GM18858 (cell line): ENCODE measurements at regions not wholly inside any gene's neighbourhood (a gene's known extent, or its start where the extent isn't known, plus 50 kb on each side); places are given as distances from the start of the nearest gene placed in this dataset.

Source experiments
- ATAC-seq: cut with Tn5 transposase; IDR thresholded peaks from one replicate; pipeline ENCODE4 v1.9.1; 2021; ENCODE audit not compliant: unreplicated experiment

DNA sequence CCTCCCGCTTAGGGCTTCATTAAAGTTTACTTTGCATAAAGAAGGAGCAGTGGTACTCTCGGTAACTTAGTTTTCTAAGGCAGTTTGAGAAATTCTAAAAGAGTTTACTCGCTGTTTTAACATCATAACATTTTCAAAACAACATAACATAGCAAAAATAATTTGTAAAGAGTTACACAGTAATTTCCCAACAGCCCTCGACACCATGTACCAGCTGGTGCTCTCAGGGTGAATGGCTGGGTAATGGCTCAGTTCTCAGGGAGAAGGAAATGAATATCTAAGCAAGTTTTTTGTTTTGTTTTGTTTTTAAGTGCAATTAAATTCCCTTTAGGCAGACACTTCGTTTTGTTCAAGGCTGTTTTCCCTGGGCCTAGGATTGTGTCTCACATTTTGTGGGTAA, 435.3 kb downstream of the C4orf33 start:
- ATAC-seq: no peak

DNA sequence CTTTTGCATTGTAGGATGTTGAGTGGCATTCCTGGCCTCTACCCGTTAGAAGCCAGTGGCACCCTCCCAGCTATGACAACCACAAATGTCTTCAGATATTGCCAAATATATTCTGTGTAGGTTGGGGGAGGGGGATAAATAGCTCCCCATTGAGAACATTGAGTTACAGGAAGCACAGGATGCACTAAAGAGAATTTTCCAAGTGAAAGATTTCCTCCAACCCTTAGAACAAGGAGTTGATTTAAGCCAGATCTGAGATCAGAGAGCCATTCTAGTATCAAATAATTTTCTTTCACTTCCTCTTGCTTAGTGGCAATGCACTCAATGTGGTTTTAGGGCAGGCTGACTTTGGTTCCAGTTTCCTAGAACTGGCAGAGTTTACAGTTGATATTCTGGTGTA, 436.6 kb downstream of the C4orf33 start:
- peak; percentile 85 for ATAC-seq

- no peak for ATAC-seq
Observed at GRCh38 chr4:129543299-129543698, 447.3 kb downstream of the C4orf33 start.

DNA sequence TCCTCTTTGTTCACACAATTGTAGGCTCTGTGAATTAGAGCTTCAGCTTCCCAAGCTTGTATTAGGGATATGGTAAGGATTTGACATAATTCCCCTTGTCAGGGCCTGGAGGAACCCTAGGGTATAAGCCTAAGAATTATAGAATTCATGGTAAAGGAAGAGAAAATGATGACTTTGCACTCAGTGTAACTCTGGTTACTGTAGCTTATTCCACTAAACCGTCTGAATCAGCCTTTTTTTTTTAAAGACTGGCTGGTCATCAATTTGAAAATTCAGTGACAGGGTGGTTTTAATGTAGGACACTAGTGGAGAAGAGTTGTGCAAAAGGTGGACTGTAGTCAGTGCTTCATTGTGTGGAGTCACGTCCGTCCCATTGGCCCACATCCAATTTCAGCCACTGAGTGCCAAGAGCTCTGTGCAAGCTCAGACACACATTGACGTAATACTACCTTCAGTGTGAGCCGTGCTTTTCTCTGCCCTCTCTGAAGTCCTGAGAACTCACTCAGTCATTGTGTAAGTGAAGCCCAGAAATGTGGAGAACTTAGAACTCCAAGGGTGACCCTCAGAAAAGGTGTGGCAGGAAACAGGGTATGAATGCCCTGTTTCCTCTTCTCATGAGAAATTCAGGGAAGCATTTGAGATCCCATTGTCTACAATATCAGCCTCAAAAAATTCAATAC, 449.8 kb downstream of the C4orf33 start:
- no peak for ATAC-seq

DNA sequence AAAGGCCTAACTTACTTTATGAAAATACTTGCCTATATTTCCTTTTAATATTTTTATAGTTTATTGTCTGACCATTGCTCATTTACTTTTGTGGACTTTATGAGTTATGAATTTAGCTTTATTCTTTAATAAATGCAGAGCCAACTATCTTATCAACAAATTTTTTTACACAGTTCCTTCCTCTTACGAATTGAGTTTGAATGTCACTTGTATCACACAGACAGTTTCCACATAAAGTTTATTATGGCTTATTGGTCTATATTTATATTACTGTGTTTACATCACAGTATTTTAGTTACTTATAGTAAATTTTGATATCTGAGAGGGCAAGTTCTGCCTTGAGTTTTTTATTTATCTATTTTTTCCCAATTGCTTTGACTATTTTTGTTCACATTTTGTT, 450.6 kb downstream of the C4orf33 start:
- no peak for ATAC-seq

GRCh38 chr4:129550281-129550785, 454.4 kb downstream of the C4orf33 start:
- no peak for ATAC-seq

DNA sequence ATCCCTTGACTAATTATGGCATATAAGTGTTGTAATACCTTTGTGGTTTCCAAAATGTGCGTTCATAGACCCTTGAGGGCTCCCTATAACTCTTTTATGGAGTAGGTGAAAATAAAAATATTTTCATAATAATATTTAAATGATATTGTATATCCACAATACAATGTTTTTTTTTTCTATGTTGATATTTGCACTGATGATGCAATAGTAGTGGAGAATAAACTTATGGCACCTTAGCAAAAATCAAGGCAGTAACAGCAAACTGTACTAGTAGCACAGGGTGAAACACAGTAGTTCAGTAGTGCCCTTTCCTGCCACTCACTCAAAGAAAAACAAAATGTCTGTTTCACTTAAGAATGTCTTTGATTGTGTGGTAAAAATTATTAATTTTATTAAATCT, 465.3 kb downstream of the C4orf33 start:
- ATAC-seq: no peak

GRCh38 chr4:129561886-129562671, 466.1 kb downstream of the C4orf33 start:
- no peak for ATAC-seq

DNA sequence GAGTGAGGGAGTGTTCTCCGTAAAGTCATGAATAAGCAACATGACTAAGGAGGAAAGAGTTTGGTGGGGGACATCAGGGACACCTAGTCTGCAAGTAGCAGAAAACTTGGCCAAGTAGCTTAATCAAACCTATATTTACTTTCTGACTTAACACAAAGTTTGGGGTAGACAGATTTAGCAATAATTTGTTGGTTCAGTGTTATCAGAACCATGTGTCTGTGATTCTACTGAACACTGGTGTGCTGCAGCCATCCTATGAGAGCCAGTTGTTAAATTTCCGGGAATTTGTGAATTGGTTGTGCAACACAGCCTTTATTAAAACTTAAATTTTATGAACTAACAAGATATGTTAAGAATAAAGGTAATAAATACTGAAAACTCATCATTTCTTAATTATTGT, 469.3 kb downstream of the C4orf33 start:
- ATAC-seq: no peak

- no peak for ATAC-seq
Observed at GRCh38 chr4:129570326-129570725, 474.4 kb downstream of the C4orf33 start.

- no peak for ATAC-seq
Observed at GRCh38 chr4:129578336-129578735, 482.4 kb downstream of the C4orf33 start.

DNA sequence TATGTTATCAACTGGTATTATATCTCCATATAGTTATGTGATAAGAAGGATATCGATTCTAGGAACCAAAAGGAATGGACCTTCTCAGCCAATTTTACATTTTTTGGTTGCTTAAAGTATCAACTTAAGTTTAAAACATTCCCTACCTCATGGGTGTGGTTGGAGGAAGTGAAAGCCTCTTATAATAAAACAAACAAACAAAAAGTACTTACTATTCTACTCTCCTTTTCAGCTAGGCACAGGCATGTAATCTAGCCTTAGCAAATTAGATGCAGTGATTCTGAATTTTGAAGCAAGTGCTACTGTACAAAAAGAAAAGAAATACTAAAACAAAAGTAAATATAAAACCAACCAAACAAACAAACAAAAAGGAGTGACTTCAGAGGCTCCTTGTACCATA, 485.4 kb downstream of the C4orf33 start:
- no peak for ATAC-seq

DNA sequence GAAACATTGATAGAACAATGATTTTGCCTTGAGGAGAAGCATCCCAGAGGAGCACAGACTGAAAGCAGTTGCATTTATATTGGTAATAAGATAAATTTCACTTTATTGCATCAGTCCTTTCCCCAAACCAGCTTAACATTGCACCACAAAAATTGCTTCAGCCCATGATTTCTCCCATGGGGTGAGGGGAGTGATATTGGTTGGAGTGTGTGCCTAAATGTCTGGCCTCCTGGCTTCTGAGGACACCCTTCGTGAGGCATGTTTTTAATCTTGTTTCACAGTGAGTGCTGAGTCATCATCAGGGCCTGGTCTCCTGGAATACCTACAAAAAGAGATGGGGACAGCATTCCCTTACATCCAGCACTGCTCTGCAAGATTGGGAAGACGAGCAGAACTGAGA, 487.9 kb downstream of the C4orf33 start:
- ATAC-seq: no peak

- ATAC-seq: no peak
Observed at GRCh38 chr4:129598582-129598981, 502.6 kb downstream of the C4orf33 start.

DNA sequence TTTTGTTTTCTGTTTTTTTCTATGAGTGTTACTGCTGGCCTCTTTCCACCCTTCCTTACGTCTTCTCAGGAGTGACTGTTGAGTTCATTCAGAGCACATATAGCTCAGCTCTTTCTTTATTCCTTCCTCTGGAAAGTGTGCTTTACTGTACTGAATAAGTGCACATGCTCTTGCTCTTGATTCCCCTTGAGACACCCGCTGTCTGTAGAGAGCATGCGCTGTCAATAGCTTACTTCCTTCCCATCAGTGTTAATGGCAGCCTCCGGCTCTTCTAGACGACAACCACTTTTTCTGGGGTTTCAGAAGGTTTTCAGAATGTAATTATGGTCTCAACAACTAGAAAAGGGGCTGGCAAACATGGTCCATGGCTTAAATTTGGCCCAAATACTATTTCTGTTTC, 504.9 kb downstream of the C4orf33 start:
- ATAC-seq: no peak

DNA sequence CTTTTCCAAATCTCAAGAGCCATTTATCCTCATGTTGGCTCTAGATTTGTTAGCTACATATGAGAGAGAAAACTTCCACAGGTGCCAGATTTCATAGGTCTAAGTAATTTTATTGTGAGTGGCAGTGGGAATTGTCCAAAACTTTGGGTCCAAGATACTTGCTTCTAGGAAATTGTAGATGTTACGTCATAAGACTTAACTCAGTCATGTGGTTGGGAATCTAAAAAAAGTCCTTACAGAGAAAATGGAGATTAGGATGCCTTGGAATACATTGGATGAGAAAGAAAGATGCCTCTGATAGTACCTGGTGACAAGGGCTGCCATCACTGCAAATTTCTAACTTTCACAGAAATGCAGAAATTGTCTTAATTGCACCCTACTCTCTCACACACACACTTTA, 506.5 kb downstream of the C4orf33 start:
- ATAC-seq: no peak

DNA sequence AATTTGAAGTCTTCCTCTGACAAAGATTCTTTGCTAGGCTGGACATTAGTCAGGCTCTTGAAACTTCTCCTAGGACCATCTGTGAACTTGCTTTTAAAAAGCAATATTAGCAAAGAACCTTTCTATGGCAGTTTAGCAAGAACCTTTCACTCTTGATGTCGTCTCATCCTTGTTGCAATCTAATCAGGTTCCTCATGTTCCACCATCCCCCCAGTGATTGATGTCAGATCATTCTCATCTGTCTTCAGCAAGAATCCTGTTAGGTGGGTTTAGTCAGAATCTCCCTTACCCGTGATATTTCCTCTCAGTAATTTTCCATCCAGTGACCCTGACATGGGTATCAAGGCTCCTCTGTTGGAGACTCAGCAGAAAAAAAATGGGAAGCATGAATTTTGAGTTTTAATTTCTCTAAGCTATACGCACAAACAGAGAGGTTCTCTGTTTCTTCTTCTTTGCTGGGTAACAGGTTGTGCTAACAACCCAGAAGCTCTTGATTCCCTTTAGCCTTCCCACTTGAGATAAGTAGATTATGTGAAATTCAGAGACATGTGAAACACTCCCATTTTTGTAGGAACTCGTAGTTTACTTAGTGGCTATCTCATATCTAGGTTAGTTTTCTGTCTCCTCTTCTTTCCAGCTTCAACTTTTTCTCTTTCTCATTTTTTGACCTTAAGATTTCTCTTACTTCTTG, 507.4 kb downstream of the C4orf33 start:
- ATAC-seq: no peak

GRCh38 chr4:129604632-129605255, 508.8 kb downstream of the C4orf33 start:
- no peak for ATAC-seq

- no peak for ATAC-seq
Observed at GRCh38 chr4:129614611-129615010, 518.7 kb downstream of the C4orf33 start.

DNA sequence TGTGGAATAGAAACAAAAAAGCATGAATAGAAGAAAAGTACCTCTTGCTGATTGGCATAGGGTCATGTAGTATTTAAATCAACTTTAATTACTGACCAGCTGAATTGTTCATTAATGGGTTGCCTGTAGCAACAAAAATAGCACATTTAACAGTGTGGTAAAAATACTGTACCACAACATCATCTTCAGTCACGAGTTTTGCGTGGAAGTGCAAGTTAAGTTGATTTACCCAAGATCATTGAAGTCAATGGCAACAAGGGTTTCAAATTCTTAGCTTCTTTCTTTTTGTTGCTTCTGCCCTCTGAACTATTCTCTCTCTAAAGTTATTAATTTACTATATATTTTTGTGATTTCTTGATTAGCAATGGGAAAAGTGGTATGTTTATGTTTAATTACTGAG, 526.6 kb downstream of the C4orf33 start:
- no peak for ATAC-seq

- no peak for ATAC-seq
Observed at GRCh38 chr4:129623233-129623875, 527.4 kb downstream of the C4orf33 start.
